Stimulated activated memory B cell treated with anti-CD40 and anti-IgM and Interleukin-4, amounts not matched to agents 10 μg/mL and 1 μg/mL and 100 μg/mL, for 72 hours (primary cell): ENCODE measurements at regions not wholly inside any gene's neighbourhood (a gene's known extent, or its start where the extent isn't known, plus 50 kb on each side); places are given as distances from the start of the nearest gene placed in this dataset.
"Not testable (repeated sequence)": the region's sequence is repeated elsewhere in the genome, so short reads cannot be mapped to it uniquely, and the experiment has no call there.

Experiments used
- ATAC-seq: fragments of 150-1000 bp; cut with Tn5 transposase; 2 replicates; pipeline ENCODE4 v1.10.0; 2021
- H3K27ac Mint-ChIP-seq: one replicate; pipeline ENCODE4 v1.8.0; 2022; ENCODE audit warnings: mild to moderate bottlenecking, mixed read lengths
- H3K27me3 Mint-ChIP-seq: one replicate; pipeline ENCODE4 v1.8.0; 2022; ENCODE audit warnings: mixed read lengths
- H3K36me3 Mint-ChIP-seq: one replicate; pipeline ENCODE4 v1.8.0; 2022; ENCODE audit warnings: mixed read lengths
- H3K4me1 Mint-ChIP-seq: one replicate; pipeline ENCODE4 v1.8.0; 2022; ENCODE audit warnings: mixed read lengths
- H3K4me3 Mint-ChIP-seq: one replicate; pipeline ENCODE4 v1.8.0; 2022; ENCODE audit warnings: mild to moderate bottlenecking, moderate library complexity, mixed read lengths
- H3K9me3 Mint-ChIP-seq: one replicate; pipeline ENCODE4 v1.8.0; 2022; ENCODE audit warnings: mixed read lengths

DNA sequence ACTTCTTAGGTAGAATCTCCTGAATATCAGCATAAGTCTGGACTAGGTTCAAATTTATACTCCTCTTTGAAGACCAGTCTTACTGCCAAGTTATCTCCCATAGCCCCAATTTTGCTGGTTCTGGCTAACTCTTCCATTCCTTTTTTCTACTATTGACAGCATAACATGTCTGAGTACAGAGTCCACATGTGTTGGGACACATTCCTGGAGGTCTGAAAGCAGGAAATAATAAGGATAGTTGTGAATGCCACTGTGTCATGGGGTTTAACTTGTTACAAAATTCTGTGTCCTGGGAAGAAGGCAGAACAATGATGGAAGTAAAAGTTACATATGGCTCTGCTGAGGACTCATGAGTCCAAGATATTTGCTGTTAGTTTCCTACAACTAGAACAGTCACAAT lies 57.4 kb upstream of the ZBTB20 start:
- Mint-ChIP-seq H3K36me3 (no peaks in the 10 kb centered on the region), H3K4me1 (no peaks in the 10 kb centered on the region), H3K9me3 (no peaks in the 10 kb centered on the region), H3K27ac (no peak overlapping the region), H3K27me3 (no peaks in the 10 kb centered on the region), H3K4me3 (no peak overlapping the region)
- no peak for ATAC-seq

DNA sequence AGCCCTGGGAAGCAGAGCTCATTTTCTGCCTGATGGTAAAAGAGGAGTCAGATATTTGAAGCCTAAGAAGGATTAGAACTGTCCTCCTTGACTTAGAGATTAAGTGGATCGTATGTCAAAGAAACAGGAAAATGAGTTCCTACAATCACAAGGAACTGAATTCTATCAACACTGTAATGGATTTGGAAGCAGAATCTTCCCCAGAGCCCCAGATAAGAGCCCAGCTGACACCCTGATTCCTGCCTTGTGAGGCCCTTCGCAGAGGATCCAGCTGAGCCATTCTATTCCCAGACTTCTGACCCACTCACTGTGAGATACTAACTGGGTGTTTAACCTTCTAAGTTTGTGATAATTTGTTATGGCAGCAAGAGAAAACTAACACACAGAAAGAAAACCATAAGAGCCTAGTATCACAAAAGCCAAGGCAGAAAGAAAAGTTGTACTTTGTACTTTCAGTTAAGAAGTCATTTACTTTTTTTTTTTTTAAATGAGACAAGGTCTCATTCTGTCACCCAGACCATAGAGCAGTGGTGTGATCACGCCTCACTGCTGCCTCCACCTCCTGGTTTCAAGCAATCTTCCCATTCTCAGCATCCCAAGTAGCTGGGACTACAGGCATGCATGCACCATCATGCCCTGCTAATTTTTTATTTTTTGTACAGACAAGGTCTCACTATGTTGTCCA lies 61.1 kb upstream of the ZBTB20 start:
- no peak for ATAC-seq
- Mint-ChIP-seq H3K27me3 (no peaks in the 10 kb centered on the region), H3K4me1 (peaks cover 4% of the 10 kb centered on the region), H3K36me3 (no peaks in the 10 kb centered on the region), H3K4me3 (no peak overlapping the region), H3K27ac (no peak overlapping the region), H3K9me3 (no peaks in the 10 kb centered on the region)

DNA sequence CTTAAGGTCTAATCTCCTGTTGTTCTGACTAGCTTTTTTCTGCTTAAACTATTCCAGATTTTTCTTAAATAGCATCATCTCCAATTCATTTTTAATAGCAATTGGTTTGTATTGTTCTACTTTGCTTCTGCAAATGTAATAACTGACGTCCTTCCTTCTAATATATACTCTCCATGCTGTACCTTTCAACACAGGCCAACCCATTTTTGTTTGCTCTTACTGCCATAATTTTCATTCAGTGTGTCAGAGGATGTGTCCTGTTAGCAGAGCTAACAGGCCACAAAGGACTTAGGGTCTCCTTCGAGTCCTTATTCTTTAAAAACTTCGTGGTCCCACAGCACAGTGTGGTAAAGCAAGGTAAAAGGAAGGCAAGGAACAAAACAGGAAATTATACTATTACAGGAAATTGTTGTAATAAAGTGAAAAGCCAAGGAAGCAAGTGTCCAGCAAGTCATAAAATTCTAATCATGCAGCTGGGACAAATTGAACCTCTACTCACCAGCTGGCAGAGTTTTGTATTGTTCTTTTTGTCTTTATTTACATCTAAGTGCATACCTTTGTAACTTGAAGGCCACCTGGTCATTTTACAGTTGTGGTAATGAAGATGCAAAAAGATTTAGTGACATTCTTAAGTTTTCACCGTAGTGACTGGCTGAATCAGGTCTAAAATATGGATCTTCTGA lies 64.9 kb upstream of the ZBTB20 start:
- Mint-ChIP-seq H3K27me3 (no peaks in the 10 kb centered on the region), H3K36me3 (no peaks in the 10 kb centered on the region), H3K9me3 (no peaks in the 10 kb centered on the region), H3K4me1 (peaks cover 6% of the 10 kb centered on the region), H3K27ac (no peak overlapping the region), H3K4me3 (no peak overlapping the region)
- no peak for ATAC-seq

DNA sequence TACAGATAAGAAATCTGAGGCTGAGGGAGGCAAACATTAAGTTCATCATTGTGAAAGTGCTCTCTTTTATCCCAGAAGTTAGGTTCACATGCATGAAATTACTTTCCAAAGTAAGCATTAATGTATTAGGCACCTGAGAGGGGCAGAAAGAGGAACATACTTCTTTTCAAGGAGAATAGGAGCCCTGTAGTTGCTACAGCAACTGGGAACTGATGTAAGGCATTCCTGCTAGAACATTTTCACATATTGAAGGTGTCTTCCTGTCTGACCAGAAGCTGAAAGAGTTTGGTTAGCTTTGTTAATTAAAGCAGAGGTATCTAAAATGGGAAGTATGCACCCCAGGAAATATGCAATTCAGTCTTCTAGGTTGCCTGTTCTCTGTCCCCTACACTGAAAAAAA lies 65.5 kb upstream of the ZBTB20 start:
- Mint-ChIP-seq H3K27me3 (no peaks in the 10 kb centered on the region), H3K36me3 (no peaks in the 10 kb centered on the region), H3K9me3 (no peaks in the 10 kb centered on the region), H3K4me1 (peaks cover 6% of the 10 kb centered on the region), H3K4me3 (no peak overlapping the region), H3K27ac (no peak overlapping the region)
- no peak for ATAC-seq

DNA sequence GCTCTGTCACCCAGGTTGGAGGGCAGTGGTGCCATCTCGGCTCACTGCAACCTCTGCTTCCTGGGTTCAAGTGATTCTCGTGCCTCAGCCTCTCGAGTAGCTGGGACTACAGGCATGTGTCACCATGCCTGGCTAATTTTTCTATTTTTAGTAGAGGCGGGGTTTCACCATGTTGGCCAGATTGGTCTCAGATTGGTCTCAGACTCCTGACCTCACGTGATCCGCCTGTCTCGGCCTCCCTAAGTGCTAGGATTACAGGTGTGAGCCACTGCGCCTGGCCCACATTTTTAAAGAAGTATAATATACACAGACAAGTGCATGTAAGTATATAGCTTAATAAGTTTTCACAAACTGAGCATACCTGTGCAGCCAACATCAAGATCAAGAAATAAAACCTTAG lies 66.0 kb upstream of the ZBTB20 start:
- H3K9me3 Mint-ChIP-seq, ATAC-seq, H3K4me3 Mint-ChIP-seq: not testable (repeated sequence)

DNA sequence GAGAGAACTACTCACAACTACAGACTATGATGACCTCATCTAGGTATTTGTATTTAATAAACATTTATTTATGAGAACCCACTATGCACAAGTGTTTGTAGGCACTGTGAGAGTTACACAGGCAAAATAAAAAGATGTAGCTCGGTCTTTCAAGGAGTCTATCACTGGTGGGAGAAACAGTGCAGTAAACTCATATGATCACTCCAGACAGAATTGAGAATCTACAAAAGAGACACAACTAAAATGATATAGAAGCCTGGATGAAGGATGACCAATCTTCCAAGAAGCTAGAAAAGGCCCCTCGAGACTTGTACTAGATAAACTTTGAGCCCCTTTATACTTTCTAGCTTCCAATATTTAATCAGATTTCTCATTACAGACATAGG lies 70.2 kb upstream of the ZBTB20 start:
- Mint-ChIP-seq H3K27ac (no peak overlapping the region), H3K27me3 (peaks cover 21% of the 10 kb centered on the region), H3K9me3 (no peaks in the 10 kb centered on the region), H3K4me1 (peaks cover 6% of the 10 kb centered on the region), H3K36me3 (no peaks in the 10 kb centered on the region), H3K4me3 (no peak overlapping the region)
- ATAC-seq, result no peak

More for the DNA sequence above, 66.0 kb upstream of the ZBTB20 start:
- not testable (repeated sequence) for H3K4me1 Mint-ChIP-seq, H3K27ac Mint-ChIP-seq, H3K27me3 Mint-ChIP-seq, H3K36me3 Mint-ChIP-seq

DNA sequence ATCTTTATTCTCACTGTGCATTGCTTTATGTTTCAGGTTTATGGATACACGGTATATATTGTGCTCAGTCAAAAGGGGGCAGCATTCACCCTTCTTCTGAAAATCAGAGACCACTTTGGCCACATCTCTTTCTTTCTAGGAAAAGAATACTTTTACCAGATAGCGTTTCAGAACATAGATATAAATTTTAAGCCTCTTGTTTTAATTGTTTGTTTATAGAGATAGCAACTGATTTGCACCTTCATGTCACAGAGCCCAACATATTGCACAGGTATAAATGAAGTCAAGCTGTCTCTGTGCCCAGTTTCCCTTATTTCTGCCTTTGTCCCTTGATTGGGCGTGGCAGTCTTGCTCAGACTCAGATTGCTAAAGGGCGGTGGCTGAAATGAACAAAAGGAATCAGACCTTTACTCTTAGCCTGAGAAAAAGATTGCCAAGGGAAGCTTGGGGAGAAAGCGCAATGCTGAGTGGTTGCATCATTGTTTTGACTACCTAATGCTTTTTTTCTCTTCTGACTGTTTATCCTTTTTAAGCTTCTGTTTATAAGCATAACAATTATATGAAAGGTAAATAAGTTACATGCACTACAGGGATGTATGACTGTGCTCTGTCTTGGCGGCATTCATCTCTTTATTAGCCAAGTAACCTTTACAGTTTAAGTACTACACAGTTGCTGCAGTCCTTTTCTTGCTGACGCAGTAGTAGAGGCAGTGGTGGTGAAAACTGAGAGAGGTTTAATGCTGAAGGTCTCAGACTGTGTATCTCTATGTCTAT lies 70.8 kb upstream of the ZBTB20 start:
- Mint-ChIP-seq H3K4me1 (peaks cover 6% of the 10 kb centered on the region), H3K27me3 (peaks cover 27% of the 10 kb centered on the region), H3K9me3 (no peaks in the 10 kb centered on the region), H3K36me3 (no peaks in the 10 kb centered on the region), H3K27ac (no peak overlapping the region), H3K4me3 (no peak overlapping the region)
- no peak for ATAC-seq

DNA sequence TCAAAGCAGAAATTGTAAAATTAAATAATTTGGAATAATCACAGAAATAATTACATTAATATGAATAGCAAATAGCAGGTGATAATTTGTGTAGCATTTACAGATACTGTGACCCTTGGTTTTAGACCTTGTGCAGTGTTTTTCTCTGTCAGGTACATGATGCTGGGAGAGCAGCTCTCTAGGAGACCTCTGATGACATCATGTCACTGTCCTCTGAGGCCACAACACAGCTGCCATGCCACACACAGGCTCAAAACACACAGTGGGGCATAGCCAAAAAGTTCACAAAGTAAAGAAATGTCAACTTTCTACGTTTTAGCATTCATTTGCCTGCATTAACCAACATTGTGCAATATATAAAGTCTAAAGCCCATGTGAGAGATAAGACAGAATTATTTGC lies 71.8 kb upstream of the ZBTB20 start:
- Mint-ChIP-seq H3K4me1 (no peaks in the 10 kb centered on the region), H3K27me3 (peaks cover 37% of the 10 kb centered on the region), H3K36me3 (no peaks in the 10 kb centered on the region), H3K27ac (no peak overlapping the region), H3K4me3 (no peak overlapping the region), H3K9me3 (no peaks in the 10 kb centered on the region)
- ATAC-seq, result no peak

DNA sequence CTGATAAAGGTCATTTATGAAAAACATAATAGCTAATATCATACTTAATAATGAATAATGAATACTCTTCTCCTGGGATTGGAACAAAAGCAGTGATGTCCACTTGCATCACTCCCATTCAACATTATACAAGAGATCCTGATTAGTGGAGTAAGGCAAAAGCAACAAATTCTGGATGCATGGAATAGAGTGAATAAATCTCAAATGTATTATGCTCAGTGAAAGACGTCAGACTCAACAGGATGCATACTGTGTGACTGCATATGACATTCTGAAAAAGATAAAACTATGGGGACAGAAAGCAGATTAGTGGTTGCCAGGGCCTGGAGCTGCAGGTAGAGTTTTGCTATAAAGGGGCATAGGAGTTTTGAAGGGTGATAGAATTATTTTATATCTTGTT lies 77.6 kb upstream of the ZBTB20 start:
- no peaks in the 10 kb centered on the region for H3K4me1 Mint-ChIP-seq
- ATAC-seq, result no peak
- H3K27ac Mint-ChIP-seq, result no peak overlapping the region
- H3K9me3 Mint-ChIP-seq, result peaks cover 3% of the 10 kb centered on the region
- H3K4me3 Mint-ChIP-seq, result no peak overlapping the region
- peaks cover 35% of the 10 kb centered on the region for H3K27me3 Mint-ChIP-seq
- H3K36me3 Mint-ChIP-seq, result no peaks in the 10 kb centered on the region

DNA sequence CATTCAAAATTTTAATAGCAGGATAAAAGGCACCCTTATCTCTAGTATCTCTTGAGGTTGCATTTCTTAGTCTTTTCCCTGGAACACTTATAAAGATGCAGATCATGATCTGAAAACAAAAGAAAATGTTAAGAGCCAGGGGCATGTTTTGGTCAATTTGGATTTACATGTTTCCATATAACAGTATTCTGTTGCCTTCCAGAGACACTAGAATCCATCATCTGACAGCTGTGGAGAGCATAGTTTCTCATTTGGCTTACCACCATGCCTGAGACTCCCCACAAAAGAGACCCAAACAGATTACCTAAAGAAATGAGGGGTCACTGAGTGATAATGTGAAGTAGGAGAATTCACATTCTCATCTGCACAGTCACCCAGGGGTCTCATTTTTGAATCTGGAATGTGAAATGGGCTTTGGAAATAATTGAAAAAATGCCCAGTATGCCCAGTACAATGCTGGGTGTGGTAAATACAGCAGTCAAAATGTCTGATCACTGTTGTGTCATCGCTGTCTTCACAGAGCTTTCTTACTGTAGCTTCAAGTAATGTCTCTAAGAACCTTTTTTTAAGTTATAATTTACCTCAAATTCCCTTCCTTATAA lies 79.9 kb upstream of the ZBTB20 start:
- Mint-ChIP-seq H3K27ac (no peak overlapping the region), H3K4me1 (no peaks in the 10 kb centered on the region), H3K27me3 (peaks cover 17% of the 10 kb centered on the region), H3K9me3 (peaks cover 3% of the 10 kb centered on the region), H3K36me3 (no peaks in the 10 kb centered on the region), H3K4me3 (no peak overlapping the region)
- ATAC-seq, result no peak

DNA sequence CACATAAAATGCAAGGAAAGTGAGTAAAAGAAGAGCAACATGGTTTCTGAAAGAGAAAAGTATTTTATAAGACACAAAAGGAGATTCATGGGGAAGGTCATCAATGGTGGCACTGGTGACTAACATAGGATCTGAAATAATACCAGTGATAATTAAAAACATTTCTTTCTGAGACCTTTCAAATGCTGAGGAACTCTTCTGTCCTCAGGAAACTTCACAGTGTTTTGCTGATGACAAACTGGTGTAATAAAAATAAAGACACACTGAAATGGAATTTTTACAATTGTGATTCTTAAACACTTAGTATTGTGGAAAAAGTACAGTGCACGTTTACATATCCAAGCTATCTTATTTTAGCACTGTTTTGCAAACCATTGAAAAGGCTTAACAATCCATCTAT lies 80.4 kb upstream of the ZBTB20 start:
- Mint-ChIP-seq H3K27ac (no peak overlapping the region), H3K27me3 (peaks cover 14% of the 10 kb centered on the region), H3K36me3 (no peaks in the 10 kb centered on the region), H3K9me3 (peaks cover 3% of the 10 kb centered on the region), H3K4me1 (no peaks in the 10 kb centered on the region), H3K4me3 (no peak overlapping the region)
- no peak for ATAC-seq

DNA sequence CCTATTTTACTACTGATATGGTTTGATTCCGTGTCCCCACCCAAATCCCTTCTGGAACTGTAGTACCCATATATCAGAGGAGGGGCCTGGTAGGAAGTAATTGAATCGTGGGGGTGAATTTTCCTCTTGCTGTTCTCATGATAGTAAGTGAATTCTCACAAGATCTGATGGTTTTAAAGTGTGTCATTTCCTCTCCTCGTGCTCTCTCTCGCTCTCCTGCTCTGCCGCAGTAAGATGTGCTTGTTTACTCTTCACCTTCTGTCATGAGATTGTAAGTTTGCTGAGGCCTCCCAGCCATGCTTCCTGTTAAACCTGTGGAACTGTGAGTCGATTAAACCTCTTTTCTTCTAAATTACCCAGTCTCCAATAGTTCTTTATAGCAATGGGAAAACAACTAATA lies 81.2 kb upstream of the ZBTB20 start:
- no peak overlapping the region for H3K4me3 Mint-ChIP-seq

DNA sequence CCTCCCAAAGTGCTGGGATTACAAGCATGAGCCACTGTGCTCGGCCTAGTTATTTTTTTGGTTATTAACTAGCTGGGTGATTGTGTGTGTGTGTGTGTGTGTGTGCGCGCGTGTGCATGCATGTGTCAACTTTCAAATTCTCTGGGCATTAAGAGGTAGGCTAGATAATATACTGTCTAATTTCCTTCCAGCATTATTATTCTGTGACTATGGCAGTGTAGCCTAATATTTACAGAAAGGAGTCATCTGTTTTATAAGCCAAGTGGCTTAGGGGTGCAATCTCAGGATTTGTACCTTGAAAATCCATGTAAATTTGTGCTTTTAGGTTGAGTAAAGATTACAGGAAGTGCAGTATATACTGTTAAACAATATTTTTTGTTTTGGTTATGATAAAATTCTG lies 85.1 kb upstream of the ZBTB20 start:
- Mint-ChIP-seq H3K9me3 (peaks cover 3% of the 10 kb centered on the region), H3K27me3 (no peaks in the 10 kb centered on the region), H3K4me1 (no peaks in the 10 kb centered on the region), H3K4me3 (no peak overlapping the region), H3K36me3 (no peaks in the 10 kb centered on the region), H3K27ac (no peak overlapping the region)
- ATAC-seq, result no peak

More for the DNA sequence above, 81.2 kb upstream of the ZBTB20 start:
- H3K36me3 Mint-ChIP-seq, result no peaks in the 10 kb centered on the region
- peaks cover 3% of the 10 kb centered on the region for H3K9me3 Mint-ChIP-seq
- ATAC-seq, result no peak
- no peaks in the 10 kb centered on the region for H3K4me1 Mint-ChIP-seq
- peaks cover 6% of the 10 kb centered on the region for H3K27me3 Mint-ChIP-seq
- H3K27ac Mint-ChIP-seq, result no peak overlapping the region

DNA sequence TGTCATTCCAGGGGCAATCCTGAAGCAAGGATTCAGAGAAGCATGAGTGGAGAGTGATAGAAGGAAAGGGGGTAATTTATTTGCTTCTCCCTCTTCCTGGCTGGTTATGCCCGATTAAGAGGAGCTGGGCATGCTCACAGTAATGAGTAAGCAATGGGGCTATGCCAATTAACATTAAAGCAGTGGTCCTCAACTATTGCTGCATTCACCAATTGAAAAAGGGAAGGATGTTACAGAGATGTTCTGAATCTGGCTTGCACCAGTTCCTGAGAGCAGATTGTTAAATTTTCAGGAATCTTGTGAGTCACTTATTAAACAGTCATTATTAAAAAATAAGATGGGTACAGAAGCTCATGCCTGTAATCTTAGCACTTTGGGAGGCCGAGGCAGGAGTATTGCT lies 85.9 kb upstream of the ZBTB20 start:
- Mint-ChIP-seq H3K4me1 (no peaks in the 10 kb centered on the region), H3K4me3 (no peak overlapping the region), H3K27ac (no peak overlapping the region), H3K9me3 (peaks cover 3% of the 10 kb centered on the region), H3K27me3 (no peaks in the 10 kb centered on the region), H3K36me3 (no peaks in the 10 kb centered on the region)
- no peak for ATAC-seq

DNA sequence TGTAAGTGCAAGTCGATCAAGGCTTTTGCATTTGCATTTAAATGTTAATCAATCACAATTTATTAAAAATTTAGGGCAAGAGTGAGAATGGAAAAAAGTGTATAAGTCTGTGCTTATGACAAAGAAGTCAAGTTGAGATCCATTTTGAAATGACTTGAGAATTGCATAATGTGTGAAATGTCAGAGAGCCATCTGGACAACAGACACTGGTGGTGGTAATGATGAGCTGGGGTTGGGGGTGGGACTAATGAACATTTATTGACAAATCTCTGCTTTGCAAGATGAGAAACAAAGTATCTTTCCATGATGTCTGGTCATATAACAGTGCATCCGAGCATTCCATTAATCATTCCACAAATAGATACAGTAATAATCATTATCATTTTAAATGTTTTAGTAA lies 89.4 kb upstream of the ZBTB20 start:
- Mint-ChIP-seq H3K9me3 (no peaks in the 10 kb centered on the region), H3K4me3 (no peak overlapping the region), H3K27me3 (no peaks in the 10 kb centered on the region), H3K4me1 (no peaks in the 10 kb centered on the region), H3K27ac (no peak overlapping the region), H3K36me3 (no peaks in the 10 kb centered on the region)
- no peak for ATAC-seq
